Left colon (tissue), 2 donors: ENCODE measurements at regions not wholly inside any gene's neighbourhood (a gene's known extent, or its start where the extent isn't known, plus 50 kb on each side); places are given as distances from the start of the nearest gene placed in this dataset.
"Not testable (repeated sequence)": the region's sequence is repeated elsewhere in the genome, so short reads cannot be mapped to it uniquely, and the experiment has no call there.

Experiments
- ATAC-seq: fragments of 200-7000 bp; cut with Tn5 transposase; one replicate; pipeline ENCODE4 v1.9.1; 2020; ENCODE audit warnings: mild to moderate bottlenecking, moderate library complexity
- DNase-seq, 2 donors: peaks; one replicate each; pipeline ENCODE4 v3.0.0-alpha.2; 2020
- intact Hi-C, 2 donors: fragments of 100-400 bp; cut with DNase I in 1 of 2; cut with micrococcal nuclease in 1 of 2; formaldehyde crosslinking; loops; one replicate each; pipeline versions ENCODE4 v1.11.2 to v1.14.0; 2022; cut with DNase I, micrococcal nuclease
- donor health status: DM: no; HTN: no; CAD: no.
- donor health status: DM: yes; HTN: yes; CAD: no.

GRCh38 chr9:34809504-34810186 is 99.7 kb upstream of the CCL21 start:
- DNase-seq (peak in 1 of 2 donors; percentile 8), ATAC-seq (no peak)
- intact Hi-C loops: no loop called here

- DNase-seq (no peak), ATAC-seq (no peak)
- intact Hi-C loops: no loop called here
Measured at GRCh38 chr9:34802916-34803315, 93.0 kb upstream of the CCL21 start.

GRCh38 chr9:34797367-34797766 is 87.4 kb upstream of the CCL21 start:
- no peak for DNase-seq
- intact Hi-C loops: no loop called here

GRCh38 chr9:34796924-34797323 is 87.0 kb upstream of the CCL21 start:
- no peak for ATAC-seq
- intact Hi-C loops: no loop called here
- no peak for DNase-seq

More at GRCh38 chr9:34797367-34797766, 87.4 kb upstream of the CCL21 start:
- no peak for ATAC-seq

- intact Hi-C loops: no loop called here
- no peak for ATAC-seq
Measured at GRCh38 chr9:34793428-34793827, 83.5 kb upstream of the CCL21 start.

GRCh38 chr9:34783951-34784487 is 74.1 kb upstream of the CCL21 start:
- intact Hi-C loops: no loop called here
- ATAC-seq: no peak
- no peak for DNase-seq

More at GRCh38 chr9:34793428-34793827, 83.5 kb upstream of the CCL21 start:
- no peak for DNase-seq

GRCh38 chr9:34782372-34782771 is 72.4 kb upstream of the CCL21 start:
- intact Hi-C loops: no loop called here
- no peak for ATAC-seq
- DNase-seq: no peak

GRCh38 chr9:34777666-34778065 is 67.7 kb upstream of the CCL21 start:
- DNase-seq: no peak

GRCh38 chr9:34773955-34774354 is 64.0 kb upstream of the CCL21 start:
- intact Hi-C loops: no loop called here
- no peak for DNase-seq
- ATAC-seq: no peak

More at GRCh38 chr9:34777666-34778065, 67.7 kb upstream of the CCL21 start:
- intact Hi-C loops: no loop called here
- ATAC-seq: no peak

- intact Hi-C loops: no loop called here
- DNase-seq (no peak), ATAC-seq (no peak)
Measured at GRCh38 chr9:34773306-34773910, 63.5 kb upstream of the CCL21 start.

GRCh38 chr9:34771007-34771406 is 61.1 kb upstream of the CCL21 start:
- intact Hi-C loops: no loop called here
- peak; percentile 98 for ATAC-seq
- DNase-seq: no peak

- ATAC-seq, DNase-seq, intact Hi-C loops: not testable (repeated sequence)
Measured at GRCh38 chr9:34767087-34767486, 57.2 kb upstream of the CCL21 start.

GRCh38 chr9:34760196-34761040 is 50.5 kb upstream of the CCL21 start:
- peak; percentile 73 for ATAC-seq
- intact Hi-C loops: not testable (repeated sequence)
- DNase-seq: peak in 1 of 2 donors; percentile 55
